Common myeloid progenitor, CD34-positive (primary cell): ENCODE measurements at regions not wholly inside any gene's neighbourhood (a gene's known extent, or its start where the extent isn't known, plus 50 kb on each side); places are given as distances from the start of the nearest gene placed in this dataset.

Experiments
- CTCF ChIA-PET: fragments of 350-600 bp; sonication (Branson Sonifier 250); formaldehyde crosslinking; loops from one replicate; lab custom pipeline; 2021; ENCODE audit warnings: antibody characterized with exemption; lab: Charles Lee
- POLR2A ChIA-PET: fragments of 350-600 bp; sonication (Branson Sonifier 250); formaldehyde crosslinking; loops from one replicate; lab custom pipeline; 2021; ENCODE audit warnings: antibody characterized with exemption; lab: Charles Lee
- DNase-seq, 3 donors: peaks; one replicate each; pipeline versions ENCODE4 v3.0.0 to v3.0.0-alpha.2; 2013
- H3K27ac ChIP-seq, 2 experiments: 1 replicate in 1 of 2; 2 replicates in 1 of 2; pipeline ENCODE4 v1.7.0; 2013; ENCODE audit warnings: inconsistent platforms in 2 of 2, low read length in 2 of 2, mild to moderate bottlenecking in 2 of 2, low read depth in 1 of 2, moderate library complexity in 1 of 2; ENCODE audit not compliant: severe bottlenecking in 2 of 2, insufficient read depth in 1 of 2, poor library complexity in 1 of 2
- H3K27me3 ChIP-seq, 5 experiments: replicated peaks in 2 of 5; 1 replicate in 3 of 5; 2 replicates in 2 of 5; pipeline versions ENCODE4 v1.6.1 to v1.7.0; 2013; ENCODE audit warnings: low read length in 4 of 5, mild to moderate bottlenecking in 2 of 5, moderate library complexity in 2 of 5, inconsistent platforms in 1 of 5; ENCODE audit not compliant: insufficient read depth in 5 of 5, control insufficient read depth in 4 of 5
- H3K36me3 ChIP-seq, 4 experiments: 1 replicate in 2 of 4; 2 replicates in 2 of 4; pipeline versions ENCODE4 v1.6.1 to v1.7.0; 2013; ENCODE audit warnings: low read length in 3 of 4, control low read depth in 1 of 4, mild to moderate bottlenecking in 1 of 4; ENCODE audit not compliant: control insufficient read depth in 4 of 4, insufficient read depth in 4 of 4
- H3K4me1 ChIP-seq, 4 experiments: 1 replicate in 3 of 4; 2 replicates in 1 of 4; pipeline versions ENCODE4 v1.6.1 to v1.7.1; 2013; ENCODE audit warnings: low read length in 3 of 4, mild to moderate bottlenecking in 3 of 4, control low read depth in 1 of 4, inconsistent platforms in 1 of 4, moderate library complexity in 1 of 4; ENCODE audit not compliant: control insufficient read depth in 4 of 4, insufficient read depth in 4 of 4; ENCODE audit errors: control extremely low read depth in 1 of 4
- H3K4me3 ChIP-seq, 7 experiments: 1 replicate in 4 of 7; 2 replicates in 3 of 7; pipeline versions ENCODE4 v1.5.1 to v1.7.0; 2013; ENCODE audit warnings: mild to moderate bottlenecking in 7 of 7, low read length in 6 of 7, moderate library complexity in 6 of 7, inconsistent platforms in 2 of 7, low read depth in 2 of 7, control low read depth in 1 of 7; ENCODE audit not compliant: insufficient read depth in 4 of 7, control insufficient read depth in 1 of 7; ENCODE audit errors: extremely low read depth in 1 of 7
- H3K9me3 ChIP-seq, 5 experiments: 1 replicate in 4 of 5; 2 replicates in 1 of 5; pipeline versions ENCODE4 v1.6.1 to v1.7.1; 2013; ENCODE audit warnings: low read length in 4 of 5, mild to moderate bottlenecking in 2 of 5, inconsistent platforms in 1 of 5, low read depth in 1 of 5, moderate library complexity in 1 of 5; ENCODE audit not compliant: control insufficient read depth in 4 of 5, insufficient read depth in 2 of 5; ENCODE audit errors: control extremely low read depth in 1 of 5
- WGBS: methylation state at CpG from one replicate; pipeline ENCODE4 v1.1.5; 2013; ENCODE audit not compliant: insufficient coverage; 5-methylcytosine and 5-hydroxymethylcytosine counted together

DNA sequence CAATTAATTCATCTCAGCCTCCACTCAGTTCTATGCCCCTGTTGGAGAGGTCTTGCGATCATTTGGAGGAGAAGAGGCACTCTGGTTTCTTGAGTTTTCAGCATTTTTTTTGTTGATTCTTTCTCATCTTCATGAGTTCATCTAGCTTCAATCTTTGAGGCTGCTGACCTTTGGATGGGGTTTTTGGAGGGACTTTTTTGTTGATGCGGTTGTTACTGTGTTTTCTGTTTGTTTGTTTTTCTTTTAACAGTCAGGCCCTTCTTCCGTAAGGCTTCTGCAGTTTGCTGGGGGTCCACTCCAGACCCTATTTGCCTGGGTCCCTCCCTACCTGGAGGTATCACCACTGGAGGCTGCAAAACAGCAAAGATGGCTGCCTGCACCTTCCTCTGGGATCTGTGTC is 149.9 kb upstream of the RBBP8 start:
- CTCF ChIA-PET, result no interaction called here
- no peaks in the 10 kb centered on the region for H3K27me3 ChIP-seq
- WGBS, result 100% methylated on average over 1 of the region's 3 CpGs

DNA sequence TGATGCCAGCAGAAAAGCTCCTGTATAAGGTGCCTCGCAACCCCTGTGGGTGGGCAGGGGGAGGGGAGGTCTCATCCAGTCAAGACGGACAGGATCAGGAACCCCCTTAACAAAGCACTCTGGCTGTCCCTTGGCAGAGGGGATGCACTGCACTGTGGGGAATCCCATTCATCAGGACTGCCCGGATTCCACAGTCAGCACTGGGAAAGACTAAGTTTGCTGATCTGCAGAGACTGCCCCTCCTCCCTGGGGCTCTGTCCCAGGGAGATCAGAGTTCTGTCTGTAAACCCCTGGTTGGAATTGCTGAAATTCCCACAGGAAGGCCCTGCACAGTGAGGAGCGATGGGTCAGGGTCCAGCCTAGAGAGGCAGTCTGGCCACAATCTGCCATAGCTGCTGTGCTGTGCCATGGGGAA is 149.5 kb upstream of the RBBP8 start:
- WGBS, result 94% methylated on average over 3 of the region's 4 CpGs
- H3K27me3 ChIP-seq, result no peaks in the 10 kb centered on the region
- H3K4me1 ChIP-seq, result no peaks in the 10 kb centered on the region
- no peak overlapping the region for H3K27ac ChIP-seq
- DNase-seq, result no peak
- no peaks in the 10 kb centered on the region for H3K36me3 ChIP-seq
- POLR2A ChIA-PET, result no interaction called here
- no peak overlapping the region for H3K4me3 ChIP-seq
- CTCF ChIA-PET, result no interaction called here
- no peaks in the 10 kb centered on the region for H3K9me3 ChIP-seq

More for the DNA sequence above, 149.9 kb upstream of the RBBP8 start:
- POLR2A ChIA-PET, result no interaction called here
- DNase-seq, result no peak
- Histone ChIP-seq H3K4me1 (no peaks in the 10 kb centered on the region), H3K9me3 (no peaks in the 10 kb centered on the region), H3K4me3 (no peak overlapping the region), H3K27ac (no peak overlapping the region), H3K36me3 (no peaks in the 10 kb centered on the region)

DNA sequence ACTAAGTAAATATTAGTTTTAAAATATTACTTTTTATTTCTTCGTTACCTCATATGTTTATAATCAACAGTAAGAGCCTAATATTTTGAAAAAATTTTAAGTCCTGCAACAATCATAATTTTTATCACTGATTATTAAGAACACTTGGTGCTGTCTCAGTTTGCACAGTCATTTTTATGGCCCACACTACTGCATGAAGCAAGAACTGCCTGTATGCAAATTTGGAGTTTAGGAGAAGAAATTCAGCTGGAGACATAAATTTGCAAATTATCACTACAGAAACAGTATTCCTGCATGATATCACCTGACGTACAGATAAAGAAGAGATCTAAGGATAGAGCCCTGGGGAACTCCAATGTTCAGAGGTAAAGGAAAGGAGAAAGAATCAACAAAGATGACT is 144.1 kb upstream of the RBBP8 start:
- Histone ChIP-seq H3K27me3 (peaks cover 0 to 2% (median 0%) of the 10 kb centered on the region in 5 experiments), H3K9me3 (no peaks in the 10 kb centered on the region), H3K4me1 (no peaks in the 10 kb centered on the region), H3K27ac (no peak overlapping the region), H3K4me3 (no peak overlapping the region), H3K36me3 (no peaks in the 10 kb centered on the region)
- ChIA-PET CTCF (no interaction called here), POLR2A (no interaction called here)
- WGBS, result no CpG with 5 or more reads among the region's 2 CpGs
- no peak for DNase-seq

DNA sequence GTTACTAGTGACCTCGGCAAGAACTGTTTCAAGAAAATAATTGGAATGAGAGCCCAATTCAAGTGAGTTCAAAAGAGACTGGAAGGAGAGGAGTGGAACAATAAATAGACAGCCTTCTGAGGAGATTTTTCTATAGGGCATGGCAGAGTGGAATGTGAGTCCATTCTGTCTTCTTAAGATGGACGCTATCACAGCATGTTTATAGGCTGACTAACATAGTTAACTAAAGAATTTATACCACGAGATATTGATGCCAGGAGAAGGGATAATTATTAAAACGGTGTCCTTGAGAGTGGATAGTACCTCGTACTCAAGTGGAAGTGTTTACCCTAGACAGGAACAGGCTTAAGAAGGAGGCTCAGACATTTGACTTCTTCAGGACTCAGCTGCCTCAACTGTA is 143.5 kb upstream of the RBBP8 start:
- no peak overlapping the region for H3K27ac ChIP-seq
- no peaks in the 10 kb centered on the region for H3K9me3 ChIP-seq
- WGBS, result 100% methylated on average over 5 of the region's 5 CpGs
- H3K36me3 ChIP-seq, result no peaks in the 10 kb centered on the region
- peaks cover 0 to 2% (median 0%) of the 10 kb centered on the region in 5 experiments for H3K27me3 ChIP-seq
- DNase-seq, result no peak
- no peaks in the 10 kb centered on the region for H3K4me1 ChIP-seq
- POLR2A ChIA-PET, result interaction anchor here (0.6 kb wide), 1 partner anchor 957 kb away, joined by 3 read pairs; no protein-coding TSS in a partner anchor
- CTCF ChIA-PET, result no interaction called here
- no peak overlapping the region for H3K4me3 ChIP-seq

DNA sequence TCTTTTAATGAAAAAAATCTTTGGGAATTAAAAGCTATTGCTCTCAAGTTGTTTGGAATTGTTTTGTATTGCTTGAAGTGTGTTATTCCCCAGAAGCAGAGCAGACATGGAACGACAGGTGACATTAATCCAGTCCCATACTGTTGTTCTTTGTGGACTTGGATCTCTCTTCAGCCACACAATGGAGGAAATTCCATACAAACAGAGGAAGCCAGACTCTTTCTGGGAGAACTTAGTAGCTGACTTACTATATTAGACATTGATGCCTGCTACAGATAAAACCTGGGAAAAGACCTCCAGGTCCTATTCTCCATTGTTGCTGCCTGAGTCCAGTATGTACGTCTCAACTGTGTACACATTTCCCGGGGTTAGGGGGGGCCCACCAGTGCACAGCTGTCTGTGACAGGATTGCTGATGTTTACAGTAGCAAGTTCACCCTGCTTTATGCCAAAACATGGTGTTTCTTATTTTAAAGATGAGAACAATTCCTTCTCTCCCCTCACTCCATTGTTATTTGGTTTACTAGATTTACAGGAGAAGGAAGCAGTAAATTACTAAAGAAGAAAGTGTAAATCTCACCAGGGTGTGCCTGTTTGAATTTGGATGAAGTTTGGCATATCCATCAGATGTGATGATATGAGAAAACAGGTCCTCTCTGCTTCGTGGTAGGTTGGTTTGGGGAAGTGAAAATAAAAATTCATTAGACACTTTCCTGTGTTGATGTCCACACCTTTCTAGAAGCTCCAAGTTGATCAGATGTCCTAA is 142.4 kb upstream of the RBBP8 start:
- WGBS, result 46% methylated on average over 3 of the region's 4 CpGs
- CTCF ChIA-PET, result interaction anchor here (0.8 kb wide), 1 partner anchor 9 kb away, joined by 3 read pairs; no protein-coding TSS in a partner anchor
- H3K9me3 ChIP-seq, result no peaks in the 10 kb centered on the region
- H3K4me1 ChIP-seq, result no peaks in the 10 kb centered on the region
- no peak overlapping the region for H3K4me3 ChIP-seq
- POLR2A ChIA-PET, result no interaction called here
- H3K36me3 ChIP-seq, result no peaks in the 10 kb centered on the region
- H3K27ac ChIP-seq, result no peak overlapping the region
- DNase-seq, result no peak
- peaks cover 0 to 2% (median 0%) of the 10 kb centered on the region in 5 experiments for H3K27me3 ChIP-seq

DNA sequence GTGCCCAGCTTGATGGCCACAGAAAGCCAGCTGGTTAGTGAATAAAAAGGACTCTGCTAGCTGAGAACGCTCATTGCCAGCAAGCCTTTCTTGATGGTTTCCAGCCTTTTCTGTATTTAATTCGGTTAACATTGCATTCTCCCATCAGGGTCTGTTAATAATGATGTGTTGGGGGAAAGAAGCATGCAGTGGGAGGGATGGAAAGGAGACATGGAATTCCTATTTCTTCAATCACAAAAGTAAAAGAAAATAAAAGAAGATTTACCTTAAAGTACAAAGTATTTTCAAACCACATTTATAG is 141.9 kb upstream of the RBBP8 start:
- DNase-seq, result no peak
- Histone ChIP-seq H3K4me1 (no peaks in the 10 kb centered on the region), H3K27ac (no peak overlapping the region), H3K9me3 (no peaks in the 10 kb centered on the region), H3K4me3 (no peak overlapping the region), H3K27me3 (peaks cover 0 to 2% (median 0%) of the 10 kb centered on the region in 5 experiments), H3K36me3 (no peaks in the 10 kb centered on the region)
- CTCF ChIA-PET, result interaction anchor here (0.8 kb wide), 1 partner anchor 9 kb away, joined by 3 read pairs; no protein-coding TSS in a partner anchor
- no CpG with 5 or more reads among the region's 2 CpGs for WGBS
- POLR2A ChIA-PET, result no interaction called here

DNA sequence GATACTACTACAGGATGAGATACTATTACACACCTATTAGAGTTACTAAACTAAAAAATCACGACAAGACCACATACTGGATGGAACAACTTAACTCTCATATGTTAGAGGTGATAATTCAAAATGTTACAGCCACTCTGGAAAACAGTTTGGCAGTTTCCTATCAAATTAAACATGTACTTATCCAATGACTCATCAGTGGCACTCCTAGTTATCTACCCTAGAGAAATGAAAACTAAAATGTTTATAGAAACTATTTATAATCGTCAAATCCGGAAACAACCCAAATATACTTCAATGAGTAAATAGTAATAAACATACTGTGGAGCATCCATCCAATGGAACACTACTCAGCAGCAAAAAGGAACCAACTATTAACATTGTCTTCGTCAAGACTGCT is 137.0 kb upstream of the RBBP8 start:
- Histone ChIP-seq H3K9me3 (no peaks in the 10 kb centered on the region), H3K4me1 (no peaks in the 10 kb centered on the region), H3K36me3 (no peaks in the 10 kb centered on the region), H3K27ac (no peak overlapping the region), H3K27me3 (no peaks in the 10 kb centered on the region), H3K4me3 (no peak overlapping the region)
- WGBS, result 100% methylated on average over 1 of the region's 4 CpGs
- POLR2A ChIA-PET, result no interaction called here
- CTCF ChIA-PET, result interaction anchor here (5.2 kb wide), 1 partner anchor 187 kb away, joined by 37 read pairs; no protein-coding TSS in a partner anchor
- DNase-seq, result no peak
